Gastroesophageal sphincter (tissue), 4 donors: ENCODE measurements at regions not wholly inside any gene's neighbourhood (a gene's known extent, or its start where the extent isn't known, plus 50 kb on each side); places are given as distances from the start of the nearest gene placed in this dataset.

Experiments used
- ATAC-seq: fragments of 150-250 bp; one replicate; pipeline ENCODE4 v1.9.1; 2016; ENCODE audit warnings: mild to moderate bottlenecking, moderate library complexity
- H3K27ac ChIP-seq, 4 donors: fragments of 200-600 bp; sonication (generic) in 3 of 4; 1 replicate in 3 of 4; 2 replicates in 1 of 4; pipeline ENCODE4 v1.5.1; 2016 to 2019
- H3K27me3 ChIP-seq: fragments of 200-600 bp; sonication (generic); one replicate; pipeline ENCODE4 v1.5.1; 2019
- H3K36me3 ChIP-seq, 2 donors: fragments of 200-600 bp; sonication (generic); one replicate each; pipeline ENCODE4 v1.5.1; 2019; ENCODE audit warnings: control low read depth in 1 of 2
- H3K4me1 ChIP-seq, 3 donors: fragments of 200-600 bp; sonication (generic); 1 replicate in 2 of 3; 2 replicates in 1 of 3; pipeline ENCODE4 v1.5.1; 2016 to 2019; ENCODE audit warnings: control low read depth in 2 of 3
- H3K4me3 ChIP-seq, 2 donors: fragments of 200-600 bp; sonication (generic); one replicate each; pipeline ENCODE4 v1.5.1; 2019; ENCODE audit warnings: mild to moderate bottlenecking in 1 of 2, moderate library complexity in 1 of 2
- H3K9me3 ChIP-seq, 3 donors: fragments of 200-600 bp; sonication (generic); one replicate each; pipeline ENCODE4 v1.5.1; 2017 to 2019; ENCODE audit warnings: control low read depth in 2 of 3
- CTCF ChIP-seq, 4 experiments: fragments of 200-600 bp in 2 of 4; fragments of 450-650 bp in 2 of 4; sonication (generic) in 1 of 4; IDR thresholded peaks; one replicate each; pipeline ENCODE4 v1.5.1; 2017 to 2019; ENCODE audit warnings: antibody characterized with exemption in 4 of 4, mild to moderate bottlenecking in 2 of 4, moderate library complexity in 2 of 4
- EP300 ChIP-seq: sonication (generic); formaldehyde crosslinking; IDR thresholded peaks from one replicate; pipeline ENCODE4 v1.6.1; 2017; ENCODE audit warnings: antibody characterized with exemption, mild to moderate bottlenecking
- POLR2A ChIP-seq, 2 donors: fragments of 450-650 bp; IDR thresholded peaks; one replicate each; pipeline ENCODE4 v1.6.1; 2017; ENCODE audit warnings: antibody characterized with exemption in 2 of 2, mild to moderate bottlenecking in 2 of 2, moderate library complexity in 1 of 2
- POLR2AphosphoS5 ChIP-seq: sonication (generic); formaldehyde crosslinking; IDR thresholded peaks from one replicate; pipeline ENCODE4 v1.6.1; 2017; ENCODE audit warnings: antibody characterized with exemption
- WGBS, 2 donors: methylation state at CpG; one replicate each; pipeline ENCODE4 v1.1.5; 2018; ENCODE audit warnings: low coverage in 1 of 2; 5-methylcytosine and 5-hydroxymethylcytosine counted together

DNA sequence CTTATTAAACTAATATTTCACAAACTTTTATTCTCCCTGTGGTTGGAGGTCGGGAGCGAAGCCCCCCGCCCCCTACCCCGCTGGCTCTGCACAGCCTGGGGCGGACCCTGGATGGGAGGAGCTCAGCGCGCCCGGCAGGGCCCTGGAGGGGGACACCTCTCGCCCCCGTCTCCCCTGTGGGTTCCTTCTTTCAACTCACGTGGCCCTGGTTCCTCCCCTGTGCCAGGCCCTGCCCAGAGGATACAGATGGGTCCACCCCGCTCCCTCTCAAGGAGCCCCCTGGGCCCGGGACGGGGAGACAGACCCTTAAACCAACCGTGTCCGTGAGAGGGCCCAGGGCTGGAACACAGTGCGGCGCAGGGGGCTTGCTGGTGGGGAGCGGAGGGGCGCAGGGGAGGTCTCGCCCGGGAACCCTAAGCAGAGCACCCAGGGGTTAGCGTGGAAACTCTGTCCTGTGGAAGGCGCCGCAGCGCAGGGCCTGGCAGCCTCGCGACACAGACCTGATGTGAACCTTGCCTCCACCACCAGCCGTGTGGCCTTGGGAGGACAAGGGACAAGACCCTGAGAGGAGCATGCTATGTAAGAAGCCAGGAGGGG lies 103.7 kb upstream of the MVB12B start:
- H3K27me3 ChIP-seq: peaks cover 66% of the 10 kb centered on the region
- no peaks in the 10 kb centered on the region for H3K36me3 ChIP-seq
- no peak overlapping the region for H3K4me3 ChIP-seq
- no peaks in the 10 kb centered on the region for H3K4me1 ChIP-seq
- no peak for ATAC-seq
- H3K27ac ChIP-seq: no peak overlapping the region
- TF ChIP-seq POLR2A (IDR thresholded peaks at IDR 0.05) (no peak), CTCF (IDR thresholded peaks at IDR 0.05) (no peak), POLR2AphosphoS5 (no peak), EP300 (no peak)
- peaks cover 0 to 25% (median 0%) of the 10 kb centered on the region in 3 donors for H3K9me3 ChIP-seq
- 8 to 100% methylated on average over 3 to 5 of the region's 29 CpGs for WGBS, 2 donors

DNA sequence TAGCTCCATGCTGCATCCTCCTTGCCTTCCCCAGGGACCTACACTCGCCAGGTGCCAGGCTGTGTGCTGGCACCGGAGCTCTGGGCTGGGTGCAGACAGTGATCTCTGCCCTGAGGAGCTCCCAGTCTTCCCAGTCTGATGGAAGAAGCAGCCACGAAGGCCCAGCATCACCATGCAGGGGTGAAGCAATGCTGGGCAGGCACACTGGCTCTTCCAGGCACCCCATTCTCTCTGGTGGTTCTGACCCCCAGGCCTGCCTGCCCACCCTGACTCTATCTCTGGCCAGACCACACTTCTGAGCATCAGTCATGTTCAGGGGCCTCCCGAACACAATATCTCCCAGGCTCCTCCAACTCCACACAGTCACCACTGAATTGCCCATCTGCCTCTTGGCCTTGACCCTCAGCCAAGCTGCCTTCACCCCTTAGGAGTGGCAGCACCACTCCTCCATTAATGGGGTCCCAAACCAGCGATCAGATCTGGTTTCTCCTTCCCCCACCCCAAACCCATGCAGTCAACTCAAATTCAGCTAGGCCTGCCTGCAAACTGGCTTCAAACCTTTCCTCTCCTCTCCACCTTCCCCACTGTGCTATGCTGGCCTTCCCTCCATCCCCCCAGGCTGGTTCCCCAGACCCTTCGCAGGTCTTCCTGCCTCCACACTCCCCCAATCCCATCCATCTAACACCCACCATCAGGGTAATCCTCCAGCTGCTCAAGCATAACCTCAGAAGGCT lies 102.7 kb upstream of the MVB12B start:
- 76 to 97% methylated on average over 2 to 3 of the region's 6 CpGs for WGBS, 2 donors
- Histone ChIP-seq H3K27ac (no peak overlapping the region), H3K4me3 (no peak overlapping the region), H3K27me3 (peaks cover 65% of the 10 kb centered on the region), H3K4me1 (peaks cover 0 to 4% (median 0%) of the 10 kb centered on the region in 3 donors), H3K36me3 (no peaks in the 10 kb centered on the region), H3K9me3 (peaks cover 0 to 25% (median 0%) of the 10 kb centered on the region in 3 donors)
- TF ChIP-seq POLR2AphosphoS5: no peak
- TF ChIP-seq POLR2A (IDR thresholded peaks at IDR 0.05): no peak
- no peak for TF ChIP-seq EP300
- no peak for TF ChIP-seq CTCF (IDR thresholded peaks at IDR 0.05)
- ATAC-seq: no peak

DNA sequence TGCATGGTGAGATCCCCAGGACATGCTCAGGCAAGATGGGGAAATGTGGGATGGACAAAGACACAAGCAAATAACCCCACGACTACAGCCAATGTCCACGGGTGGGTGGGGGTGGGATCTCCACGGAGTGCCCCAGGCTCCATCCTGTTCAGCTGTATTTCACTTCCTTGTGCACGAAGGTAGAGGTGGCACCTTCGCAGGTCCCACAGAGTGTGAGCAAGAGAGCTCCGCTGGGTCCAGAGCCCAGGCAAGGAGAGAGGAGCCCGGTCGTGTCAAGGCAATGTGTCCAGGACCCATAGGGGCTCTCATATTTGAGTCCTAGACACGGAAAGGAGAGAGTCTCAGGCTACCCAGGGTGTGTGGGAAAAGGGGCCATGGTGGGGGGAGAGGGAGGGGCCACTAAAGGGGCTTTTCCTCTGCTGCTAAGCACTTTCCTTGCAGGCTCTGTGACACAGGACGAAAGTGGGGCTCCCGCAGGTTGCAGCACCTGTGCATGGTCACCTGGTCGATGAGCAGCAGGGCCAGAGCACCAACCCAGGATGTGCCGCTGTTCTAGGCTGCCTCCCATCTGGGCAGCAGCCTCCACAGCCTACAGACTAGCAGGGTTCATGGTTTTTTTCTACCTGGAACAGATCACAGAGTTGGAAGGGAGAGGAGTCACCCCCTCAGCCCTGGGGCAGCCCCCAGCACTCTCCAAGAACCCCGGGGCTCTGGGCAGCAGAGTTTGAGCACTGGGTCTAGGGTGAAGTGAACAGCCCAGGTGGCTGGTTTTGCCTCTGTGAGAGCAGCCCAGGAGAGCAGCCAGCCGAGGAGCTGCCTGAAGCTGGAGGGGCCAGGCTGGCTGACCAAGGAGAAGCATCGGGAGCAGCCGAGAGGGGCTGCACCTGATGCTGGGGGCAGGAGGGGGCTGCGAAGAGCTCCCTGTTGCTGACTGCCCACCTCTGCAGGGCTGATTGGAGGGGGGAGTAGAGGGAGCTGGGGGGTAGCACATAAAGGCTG lies 100.7 kb upstream of the MVB12B start:
- TF ChIP-seq CTCF (IDR thresholded peaks at IDR 0.05) (no peak), POLR2AphosphoS5 (no peak), EP300 (no peak), POLR2A (IDR thresholded peaks at IDR 0.05) (no peak)
- no peak overlapping the region for H3K4me3 ChIP-seq
- WGBS, 2 donors: 74 to 100% methylated on average over 1 to 13 of the region's 18 CpGs
- no peak for ATAC-seq
- peaks cover 0 to 18% (median 0%) of the 10 kb centered on the region in 3 donors for H3K9me3 ChIP-seq
- no peak overlapping the region for H3K27ac ChIP-seq
- H3K4me1 ChIP-seq: peaks cover 0 to 4% (median 0%) of the 10 kb centered on the region in 3 donors
- peaks cover 54% of the 10 kb centered on the region for H3K27me3 ChIP-seq
- no peaks in the 10 kb centered on the region for H3K36me3 ChIP-seq

- WGBS, 2 donors: 81% methylated on average over 20 of the region's 27 CpGs; no CpG with 5 or more reads in 1 of the 2 donors
- no peaks in the 10 kb centered on the region for H3K36me3 ChIP-seq
- peaks cover 0 to 5% (median 0%) of the 10 kb centered on the region in 3 donors for H3K9me3 ChIP-seq
- H3K27me3 ChIP-seq: peaks cover 45% of the 10 kb centered on the region
- no peak overlapping the region for H3K4me3 ChIP-seq
- TF ChIP-seq POLR2AphosphoS5 (no peak), POLR2A (IDR thresholded peaks at IDR 0.05) (no peak)
- H3K4me1 ChIP-seq: peaks cover 0 to 4% (median 0%) of the 10 kb centered on the region in 3 donors
- no peak for ATAC-seq
- H3K27ac ChIP-seq: no peak overlapping the region
Measured at GRCh38 chr9:126226991-126227936, 99.4 kb upstream of the MVB12B start.
